NCI-H1092 (cell line): ENCODE measurements at regions not wholly inside any gene's neighbourhood (a gene's known extent, or its start where the extent isn't known, plus 50 kb on each side); places are given as distances from the start of the nearest gene placed in this dataset.

Experiments used
- DNase-seq: peaks from one replicate; lab custom pipeline; 2025; lab: John Stamatoyannopoulos, UW

- no peak for DNase-seq
Observed at GRCh38 chrX:116226665-116227484, 56.3 kb downstream of the AGTR2 start.

- no peak for DNase-seq
Observed at GRCh38 chrX:116230130-116230898, 59.8 kb downstream of the AGTR2 start.

DNA sequence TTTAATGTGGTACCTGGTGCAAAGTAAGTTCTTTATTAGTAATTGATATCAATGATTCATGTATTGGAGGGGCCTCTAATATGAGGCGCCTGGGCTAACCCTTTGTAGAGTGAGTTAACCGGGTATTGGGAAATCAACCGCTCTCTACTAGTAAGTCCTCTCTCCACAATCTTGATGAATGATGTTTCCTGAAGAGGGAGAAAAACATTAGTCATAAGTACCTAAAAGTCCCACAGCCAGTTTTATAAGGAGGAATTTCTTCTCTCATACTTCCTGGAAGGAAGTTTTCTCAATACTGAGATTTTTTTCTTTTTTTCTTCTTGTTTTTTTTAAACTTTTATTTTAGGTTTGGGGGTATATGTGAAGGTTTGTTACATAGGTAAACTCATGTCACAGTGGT lies 62.3 kb downstream of the AGTR2 start:
- DNase-seq = no peak

GRCh38 chrX:116236666-116237065 lies 66.1 kb downstream of the AGTR2 start:
- DNase-seq = no peak

- no peak for DNase-seq
Observed at GRCh38 chrX:116238093-116238492, 67.5 kb downstream of the AGTR2 start.

- DNase-seq = no peak
Observed at GRCh38 chrX:116238567-116239255, 68.2 kb downstream of the AGTR2 start.

DNA sequence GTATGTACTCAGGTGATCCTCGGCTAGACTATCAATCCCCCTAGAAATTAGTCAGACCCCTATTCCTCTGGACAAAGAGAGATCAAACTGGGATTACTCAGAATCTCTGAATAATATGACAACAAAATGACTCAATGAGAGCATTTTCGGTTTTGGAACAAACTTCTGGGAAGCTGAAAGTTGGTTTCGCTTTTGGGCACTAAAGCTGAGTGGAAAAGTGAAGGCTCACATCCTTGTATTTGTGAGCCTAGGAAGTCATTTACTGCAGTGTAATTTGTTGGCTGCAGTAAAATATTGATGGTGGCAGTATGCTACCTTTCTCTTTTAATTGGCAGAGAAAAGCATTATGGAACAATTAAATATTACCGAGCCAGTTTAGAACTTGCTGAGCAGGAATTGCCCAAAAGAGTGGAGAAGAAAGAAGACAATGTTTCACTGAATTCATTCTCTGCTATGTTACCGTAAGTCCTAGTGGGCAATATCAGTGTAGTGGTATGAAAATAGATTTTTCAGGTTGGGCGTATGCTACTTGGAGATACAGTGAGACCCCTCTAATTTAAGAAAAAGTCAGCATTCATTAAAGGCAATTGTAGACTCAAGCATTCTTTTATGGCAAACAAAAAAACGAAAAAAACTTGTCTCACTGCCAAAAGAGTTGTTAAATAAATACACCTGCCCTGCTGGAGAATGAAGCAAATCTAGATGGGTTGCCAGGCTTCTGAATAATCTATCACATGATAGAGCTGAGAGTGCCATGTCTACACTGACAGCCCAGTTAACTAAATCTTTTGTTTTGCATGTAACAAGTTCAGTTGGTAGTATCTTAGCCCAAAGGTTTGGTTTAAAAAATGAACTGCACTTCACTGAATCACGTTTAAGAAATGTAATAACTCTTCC lies 69.6 kb downstream of the AGTR2 start:
- peak; percentile 39 for DNase-seq

DNA sequence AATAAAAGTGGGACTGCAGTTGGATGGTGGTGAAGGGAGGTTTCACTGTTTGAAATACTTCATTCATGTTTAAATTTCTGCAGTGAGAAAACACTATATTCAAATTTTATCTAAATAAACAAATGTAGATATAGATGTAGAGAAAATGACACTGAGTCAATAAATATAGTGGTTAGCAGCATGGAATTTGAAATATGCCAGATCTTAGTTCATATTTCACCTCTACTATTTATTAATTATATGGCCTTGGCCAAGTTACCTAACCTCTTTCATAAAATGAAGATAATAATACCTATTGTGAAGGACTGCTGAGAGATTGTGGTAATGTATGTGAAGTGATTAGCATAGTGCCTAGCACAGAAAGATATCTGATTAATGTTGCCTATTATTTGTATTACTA lies 70.5 kb downstream of the AGTR2 start:
- DNase-seq = no peak

DNA sequence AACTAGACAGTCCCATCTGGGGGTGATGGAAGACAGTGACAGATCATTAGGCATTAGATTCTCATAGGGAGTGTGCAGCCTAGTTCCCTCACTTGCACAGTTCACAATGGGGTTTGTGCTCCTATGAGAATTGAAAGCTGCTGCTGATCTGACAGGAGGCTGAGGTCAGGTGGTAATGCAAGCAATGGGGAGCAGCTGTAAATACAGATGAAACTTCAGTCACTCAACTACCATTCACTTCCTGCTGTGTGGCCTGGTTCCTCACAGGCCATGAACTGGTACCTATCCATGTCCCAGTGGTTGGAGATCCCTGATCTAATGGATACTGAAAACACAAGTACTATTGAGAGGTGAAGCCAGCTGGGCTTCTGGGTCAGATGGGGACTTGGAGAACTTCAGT lies 72.5 kb downstream of the AGTR2 start:
- no peak for DNase-seq

DNA sequence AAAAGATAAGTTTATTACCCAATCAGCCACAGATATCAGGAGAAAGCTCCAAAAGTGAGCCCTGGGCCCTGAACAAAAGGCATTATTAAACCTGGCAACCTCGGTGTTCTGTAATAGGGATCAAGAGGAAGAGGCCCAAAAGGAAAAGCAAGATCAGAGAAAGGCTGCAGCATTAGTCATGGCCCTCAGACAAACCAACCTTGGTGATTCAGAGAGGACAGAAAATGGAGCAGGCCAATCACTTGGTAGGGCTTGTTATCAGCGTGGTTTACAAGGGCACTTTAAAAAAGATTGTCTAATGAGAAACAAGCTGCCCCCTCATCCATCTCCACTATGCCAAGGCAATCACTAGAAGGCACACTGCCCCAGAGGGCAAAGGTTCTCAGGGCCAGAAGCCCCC lies 75.7 kb downstream of the AGTR2 start:
- no peak for DNase-seq

DNA sequence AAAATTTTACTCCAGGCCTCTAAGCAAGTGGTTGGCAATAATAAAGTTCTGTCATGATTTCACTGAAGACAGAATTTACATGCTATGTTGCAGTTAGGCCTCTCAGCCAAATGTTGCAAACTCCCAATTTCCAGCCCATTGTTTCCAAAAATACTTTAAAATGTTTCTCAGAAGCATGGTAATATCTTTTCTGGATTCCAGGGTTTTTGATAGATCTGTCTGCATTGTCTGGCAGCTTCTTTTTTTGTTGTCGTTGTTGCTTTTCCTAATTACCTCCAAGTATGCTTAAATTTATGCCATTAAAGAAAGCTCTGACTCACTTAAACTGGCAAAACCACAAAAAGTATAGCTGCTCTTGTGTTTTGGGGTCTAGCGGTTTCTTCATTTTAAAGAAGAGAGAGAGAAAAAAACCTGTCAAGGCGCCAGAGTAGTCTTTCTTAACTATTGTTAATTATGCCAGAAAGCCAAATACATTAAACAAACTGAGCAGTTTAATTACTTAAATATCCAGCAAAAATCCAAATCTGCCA lies 97.0 kb downstream of the AGTR2 start:
- no peak for DNase-seq

GRCh38 chrX:116272322-116272721 lies 101.8 kb downstream of the AGTR2 start:
- no peak for DNase-seq

DNA sequence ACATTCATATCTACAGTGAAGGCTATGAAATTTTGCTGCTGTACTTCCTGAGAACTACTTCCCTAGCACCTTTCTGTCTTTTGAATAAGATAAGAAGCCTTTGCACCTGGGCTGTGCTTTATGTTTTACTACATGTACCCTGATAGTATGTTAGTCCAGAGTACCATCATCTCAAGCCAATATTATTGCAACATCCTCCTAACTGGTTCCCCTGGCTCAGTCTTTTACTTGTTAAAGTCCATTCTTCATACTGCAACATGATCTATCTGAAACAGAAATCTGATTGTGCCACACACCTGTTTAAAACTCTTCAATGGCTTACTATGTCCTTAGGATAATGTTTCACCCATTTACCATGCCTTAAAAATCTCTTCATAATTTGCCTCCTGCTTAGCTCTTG lies 102.3 kb downstream of the AGTR2 start:
- no peak for DNase-seq

- no peak for DNase-seq
Observed at GRCh38 chrX:116276261-116276660, 105.7 kb downstream of the AGTR2 start.

GRCh38 chrX:116277351-116278225 lies 107.0 kb downstream of the AGTR2 start:
- no peak for DNase-seq

GRCh38 chrX:116278826-116279225 lies 108.3 kb downstream of the AGTR2 start:
- DNase-seq = no peak

DNA sequence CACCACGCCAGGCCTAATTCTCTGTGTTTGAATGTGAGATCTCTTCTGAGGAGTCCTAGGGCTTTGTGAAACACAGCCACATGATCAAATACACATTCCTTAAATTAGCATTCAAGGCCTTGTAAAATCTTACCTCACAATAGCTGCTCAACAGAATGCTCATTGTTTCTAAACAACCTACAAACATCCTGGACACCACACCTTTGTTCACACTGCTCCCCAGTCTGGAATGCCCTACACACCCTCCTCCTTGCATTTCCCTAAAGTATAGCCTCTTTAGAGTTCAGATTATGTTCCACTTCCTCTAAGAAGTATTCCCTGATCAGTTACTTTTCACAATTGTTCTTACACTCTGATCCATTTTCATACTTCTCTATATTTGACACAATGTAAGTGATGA lies 110.6 kb downstream of the AGTR2 start:
- no peak for DNase-seq

GRCh38 chrX:116282751-116283150 lies 112.2 kb downstream of the AGTR2 start:
- no peak for DNase-seq

- DNase-seq = no peak
Observed at GRCh38 chrX:116284400-116284799, 113.9 kb downstream of the AGTR2 start.

DNA sequence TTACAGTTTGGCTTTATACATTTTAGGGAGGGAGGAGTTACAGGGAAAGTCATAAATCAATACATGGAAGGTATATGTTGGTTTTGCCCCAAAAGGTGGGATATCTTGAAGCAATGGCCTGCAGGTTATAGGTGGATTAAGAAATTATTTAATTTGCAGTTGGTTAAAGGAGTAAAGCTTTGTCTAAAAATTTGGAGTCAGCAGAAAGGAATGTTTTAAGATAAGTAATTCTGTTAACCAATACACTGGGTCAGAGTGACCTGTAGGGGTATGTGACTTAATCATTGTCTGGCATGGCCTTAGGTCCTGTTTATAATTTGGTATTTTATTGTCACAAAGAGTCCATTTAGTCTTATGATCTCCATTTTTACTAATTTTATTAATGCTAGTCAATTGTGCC lies 115.0 kb downstream of the AGTR2 start:
- no peak for DNase-seq

DNA sequence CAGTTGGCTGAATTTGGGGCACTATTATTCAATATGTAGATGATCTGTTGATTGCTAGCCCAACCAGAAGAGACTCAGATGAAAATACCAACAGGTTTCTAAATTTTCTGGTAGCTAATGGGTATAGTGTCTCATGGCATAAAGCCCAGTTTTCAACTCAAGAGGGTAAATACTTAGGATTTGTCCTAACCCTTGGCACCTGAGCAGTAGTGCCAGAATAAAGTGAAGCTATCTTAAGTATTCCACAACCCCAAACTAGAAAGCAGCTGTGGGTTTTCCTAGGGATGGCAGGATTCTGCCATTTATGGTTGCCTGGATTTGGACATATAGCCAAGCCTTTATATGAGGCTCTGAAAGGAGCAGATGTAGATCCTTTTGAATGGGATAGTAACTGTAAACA lies 119.0 kb downstream of the AGTR2 start:
- DNase-seq = no peak
